H1 (cell line): ENCODE measurements at regions not wholly inside any gene's neighbourhood (a gene's known extent, or its start where the extent isn't known, plus 50 kb on each side); places are given as distances from the start of the nearest gene placed in this dataset.

Experiments
- CTCF ChIA-PET: fragments of 300-600 bp; sonication (Branson Sonifier 250); formaldehyde crosslinking; loops from one replicate; lab custom pipeline; 2021; ENCODE audit not compliant: partially characterized antibody; lab: Charles Lee
- POLR2A ChIA-PET: fragments of 300-600 bp; sonication (Branson Sonifier 250); formaldehyde crosslinking; loops from one replicate; lab custom pipeline; 2021; ENCODE audit warnings: inconsistent platforms; ENCODE audit not compliant: partially characterized antibody; lab: Charles Lee
- DNase-seq, 2 experiments: peaks; one replicate each; pipeline versions ENCODE4 v3.0.0 to v3.0.0-alpha.2; 2010 to 2022; ENCODE audit warnings: low spot score in 2 of 2, low read depth in 1 of 2, mixed read lengths in 1 of 2
- FAIRE-seq: peaks from 2 replicates; lab custom pipeline; 2011; peaks lifted over from hg19 to GRCh38; lab: Jason Lieb, UNC
- H2AFZ ChIP-seq: 2 replicates; pipeline ENCODE4 v1.8.1; 2012; ENCODE audit warnings: low read length, inconsistent platforms
- H2AK5ac ChIP-seq: 2 replicates; pipeline ENCODE4 v1.6.1; 2013; ENCODE audit warnings: low read depth, low read length
- H2BK120ac ChIP-seq: replicated peaks from 2 replicates; pipeline ENCODE3; 2013; ENCODE audit warnings: low read depth, low read length, inconsistent platforms
- H2BK12ac ChIP-seq: 2 replicates; pipeline ENCODE4 v1.6.1; 2013; ENCODE audit warnings: low read depth, low read length
- H2BK15ac ChIP-seq: 2 replicates; pipeline ENCODE4 v1.6.1; 2013; ENCODE audit warnings: low read length
- H2BK20ac ChIP-seq: 2 replicates; pipeline ENCODE4 v1.6.1; 2013; ENCODE audit warnings: low read length
- H2BK5ac ChIP-seq: 2 replicates; pipeline ENCODE4 v1.6.1; 2013; ENCODE audit warnings: low read depth, low read length
- H3K14ac ChIP-seq: 2 replicates; pipeline ENCODE4 v1.6.1; 2013; ENCODE audit warnings: inconsistent platforms; ENCODE audit not compliant: insufficient read length
- H3K18ac ChIP-seq: 2 replicates; pipeline ENCODE4 v1.6.1; 2013; ENCODE audit warnings: low read length; ENCODE audit errors: extremely low read depth
- H3K23ac ChIP-seq: 2 replicates; pipeline ENCODE4 v1.6.1; 2013; ENCODE audit warnings: inconsistent platforms; ENCODE audit not compliant: insufficient read length
- H3K23me2 ChIP-seq: 2 replicates; pipeline ENCODE4 v1.6.1; 2013; ENCODE audit warnings: low read depth, low read length
- H3K27ac ChIP-seq: 2 replicates; pipeline ENCODE4 v1.6.1; 2011; ENCODE audit warnings: low read depth, low read length, inconsistent platforms
- H3K27me3 ChIP-seq, 4 experiments: replicated peaks in 1 of 4; 1 replicate in 1 of 4; 2 replicates in 3 of 4; pipeline versions ENCODE4 v1.6.1 to v1.8.1; 2011 to 2013; ENCODE audit warnings: low read length in 3 of 4, mild to moderate bottlenecking in 3 of 4, inconsistent platforms in 2 of 4, mixed read lengths in 2 of 4, moderate library complexity in 1 of 4; ENCODE audit not compliant: control insufficient read depth in 3 of 4, insufficient read depth in 3 of 4; ENCODE audit errors: extremely low read depth in 1 of 4
- H3K36me3 ChIP-seq, 4 experiments: 2 replicates each; pipeline versions ENCODE4 v1.6.1 to v1.8.1; 2011 to 2013; ENCODE audit warnings: mild to moderate bottlenecking in 4 of 4, low read length in 3 of 4, moderate library complexity in 2 of 4, control low read depth in 1 of 4, inconsistent platforms in 1 of 4; ENCODE audit not compliant: insufficient read depth in 4 of 4, control insufficient read depth in 2 of 4
- H3K4ac ChIP-seq: replicated peaks from 2 replicates; pipeline ENCODE3; 2013; ENCODE audit warnings: low read length, low read depth, mixed read lengths, inconsistent platforms; ENCODE audit not compliant: insufficient read length
- H3K4me1 ChIP-seq, 4 experiments: replicated peaks in 1 of 4; 1 replicate in 1 of 4; 2 replicates in 3 of 4; pipeline versions ENCODE4 v1.6.1 to v1.8.1; 2011 to 2013; ENCODE audit warnings: low read length in 3 of 4, inconsistent platforms in 2 of 4, mixed read lengths in 1 of 4; ENCODE audit not compliant: insufficient read depth in 4 of 4, control insufficient read depth in 3 of 4
- H3K4me2 ChIP-seq, 2 experiments: 2 replicates each; pipeline versions ENCODE4 v1.6.1 to v1.8.1; 2011 to 2013; ENCODE audit warnings: low read depth in 2 of 2, low read length in 2 of 2, control low read depth in 1 of 2, inconsistent platforms in 1 of 2, mild to moderate bottlenecking in 1 of 2; ENCODE audit not compliant: insufficient read depth in 1 of 2
- H3K4me3 ChIP-seq, 4 experiments: fragments of 200-600, 300-600 bp in 1 of 4; sonication (generic), shearing (Covaris generic), sonication (Bioruptor Twin) in 1 of 4; 2 replicates each; pipeline versions ENCODE4 v1.5.1 to v1.8.1; 2011 to 2016; ENCODE audit warnings: low read length in 4 of 4, low read depth in 3 of 4, control low read depth in 2 of 4, inconsistent platforms in 2 of 4, mild to moderate bottlenecking in 2 of 4, mixed read lengths in 1 of 4, moderate library complexity in 1 of 4; ENCODE audit not compliant: insufficient read depth in 2 of 4; ENCODE audit errors: extremely low read depth in 1 of 4
- H3K56ac ChIP-seq: replicated peaks from 2 replicates; pipeline ENCODE3; 2013; ENCODE audit warnings: low read depth, mild to moderate bottlenecking, mixed read lengths, low read length, inconsistent platforms; ENCODE audit not compliant: insufficient read length
- H3K79me1 ChIP-seq: 2 replicates; pipeline ENCODE4 v1.6.1; 2013; ENCODE audit warnings: low read depth, low read length, control low read depth
- H3K79me2 ChIP-seq, 2 experiments: 2 replicates each; pipeline versions ENCODE4 v1.6.1 to v1.8.1; 2012 to 2013; ENCODE audit warnings: low read length in 2 of 2, mild to moderate bottlenecking in 2 of 2, inconsistent platforms in 1 of 2; ENCODE audit not compliant: insufficient read depth in 2 of 2, control insufficient read depth in 1 of 2
- H3K9ac ChIP-seq, 4 experiments: replicated peaks in 1 of 4; 1 replicate in 1 of 4; 2 replicates in 3 of 4; pipeline versions ENCODE4 v1.6.1 to v1.8.1; 2011 to 2013; ENCODE audit warnings: low read depth in 3 of 4, low read length in 3 of 4, control low read depth in 2 of 4, mild to moderate bottlenecking in 2 of 4, moderate library complexity in 2 of 4, inconsistent platforms in 1 of 4; ENCODE audit errors: extremely low read depth in 1 of 4
- H3K9me3 ChIP-seq, 2 experiments: 2 replicates each; pipeline versions ENCODE4 v1.6.1 to v1.8.1; 2012 to 2013; ENCODE audit warnings: mild to moderate bottlenecking in 2 of 2, moderate library complexity in 2 of 2, control low read depth in 1 of 2, inconsistent platforms in 1 of 2, low read depth in 1 of 2, low read length in 1 of 2, mixed read lengths in 1 of 2; ENCODE audit not compliant: insufficient read depth in 2 of 2
- H4K20me1 ChIP-seq, 2 experiments: replicated peaks in 1 of 2; 2 replicates each; pipeline versions ENCODE3 to v1.8.1; 2011 to 2013; ENCODE audit warnings: inconsistent platforms in 2 of 2, low read length in 2 of 2, mild to moderate bottlenecking in 1 of 2; ENCODE audit not compliant: insufficient read depth in 2 of 2, control insufficient read depth in 1 of 2
- H4K5ac ChIP-seq: 2 replicates; pipeline ENCODE4 v1.6.1; 2013; ENCODE audit warnings: low read length, low read depth, mixed read lengths, inconsistent platforms; ENCODE audit not compliant: insufficient read length
- H4K8ac ChIP-seq: 2 replicates; pipeline ENCODE4 v1.8.0; 2013; ENCODE audit warnings: mild to moderate bottlenecking, moderate library complexity, low read length, inconsistent platforms; ENCODE audit not compliant: insufficient read depth; ENCODE audit errors: extremely low read depth
- H4K91ac ChIP-seq: replicated peaks from 2 replicates; pipeline ENCODE3; 2013; ENCODE audit warnings: low read length, mixed read lengths, inconsistent platforms; ENCODE audit not compliant: insufficient read length
- HDAC2 ChIP-seq, 2 experiments: fragments of 300-600 bp in 1 of 2; sonication (generic) in 1 of 2; IDR thresholded peaks; 2 replicates each; pipeline ENCODE4 v1.6.1; 2011 to 2012; ENCODE audit warnings: low read depth in 2 of 2, low read length in 2 of 2, mild to moderate bottlenecking in 2 of 2, moderate library complexity in 2 of 2, borderline replicate concordance in 1 of 2, inconsistent platforms in 1 of 2
- RFX5 ChIP-seq: IDR thresholded peaks from 2 replicates; pipeline ENCODE4 v1.6.1; 2011; ENCODE audit warnings: low read depth, low read length, improper control_type of control experiment, borderline replicate concordance
- SP4 ChIP-seq: IDR thresholded peaks from 2 replicates; pipeline ENCODE4 v1.6.1; 2012; ENCODE audit warnings: low read length, inconsistent platforms
- SUZ12 ChIP-seq: fragments of 200-600 bp; sonication (generic); IDR thresholded peaks from 2 replicates; pipeline ENCODE4 v1.6.1; 2012; ENCODE audit warnings: mild to moderate bottlenecking, inconsistent platforms, low read length, moderate library complexity, mixed read lengths
- TBP ChIP-seq: IDR thresholded peaks from 2 replicates; pipeline ENCODE4 v1.6.1; 2011; ENCODE audit warnings: low read depth, low read length, improper control_type of control experiment
- TCF12 ChIP-seq: IDR thresholded peaks from 2 replicates; pipeline ENCODE4 v1.6.1; 2011; ENCODE audit warnings: low read depth, mild to moderate bottlenecking, low read length
- USF2 ChIP-seq: IDR thresholded peaks from 2 replicates; pipeline ENCODE4 v1.6.1; 2011; ENCODE audit warnings: low read length, improper control_type of control experiment
- WGBS, 2 experiments: shearing (Covaris generic) in 1 of 2; methylation state at CpG; one replicate each; pipeline versions ENCODE4 v1.1.6 to v1.1.7; 2013 to 2015; ENCODE audit warnings: low lambda C conversion rate in 2 of 2, mixed read lengths in 2 of 2, inconsistent platforms in 1 of 2, low coverage in 1 of 2, missing lambda C conversion rate in 1 of 2; ENCODE audit not compliant: insufficient replicate concordance in 2 of 2, insufficient coverage in 1 of 2, insufficient read length in 1 of 2; ENCODE audit errors: extremely low coverage in 1 of 2, missing lambda C conversion rate in 1 of 2; 5-methylcytosine and 5-hydroxymethylcytosine counted together

- H4K5ac ChIP-seq = no peak overlapping the region
- no peaks in the 10 kb centered on the region for H4K20me1 ChIP-seq
- H3K4me1 ChIP-seq = no peaks in the 10 kb centered on the region
- no peak overlapping the region for H3K4me3 ChIP-seq
- FAIRE-seq = no peak
- no peaks in the 10 kb centered on the region for H3K9me3 ChIP-seq
- no peak overlapping the region for H2BK120ac ChIP-seq
- H3K23me2 ChIP-seq = no peaks in the 10 kb centered on the region
- no peak overlapping the region for H4K91ac ChIP-seq
- H3K23ac ChIP-seq = no peak overlapping the region
- H2BK12ac ChIP-seq = no peak overlapping the region
- H3K9ac ChIP-seq = no peak overlapping the region
- H2AFZ ChIP-seq = no peak overlapping the region
- TF ChIP-seq SP4 (no peak), SUZ12 (no peak), TBP (no peak), TCF12 (no peak), RFX5 (no peak), USF2 (no peak), HDAC2 (IDR thresholded peaks at IDR 0.05; ENCODE audit: borderline replicate concordance in 1 of 2, low read depth in 2 of 2, low read length in 2 of 2) (no peak)
- no peak overlapping the region for H2BK5ac ChIP-seq
- no peaks in the 10 kb centered on the region for H3K36me3 ChIP-seq
- H4K8ac ChIP-seq = no peak overlapping the region
- H3K4me2 ChIP-seq = no peak overlapping the region
- H3K4ac ChIP-seq = no peak overlapping the region
- ChIA-PET CTCF (interaction anchor here (0.8 to 5.4 kb wide), 4 partner anchors 13 to 424 kb away, joined by 3 to 44 read pairs (median 12); no protein-coding TSS in a partner anchor), POLR2A (no interaction called here)
- no peak overlapping the region for H2BK15ac ChIP-seq
- H3K27me3 ChIP-seq = no peaks in the 10 kb centered on the region
- no peaks in the 10 kb centered on the region for H3K79me2 ChIP-seq
- no peak for DNase-seq
- H2BK20ac ChIP-seq = no peak overlapping the region
- H3K18ac ChIP-seq = no peak overlapping the region
- H3K14ac ChIP-seq = no peak overlapping the region
- no peak overlapping the region for H3K56ac ChIP-seq
- no peak overlapping the region for H3K27ac ChIP-seq
- 87% methylated on average over 1 of the region's 1 CpG; no CpG with 5 or more reads in 1 of the 2 experiments for WGBS, 2 experiments
- no peaks in the 10 kb centered on the region for H3K79me1 ChIP-seq
- H2AK5ac ChIP-seq = no peak overlapping the region
These were observed 53.3 kb upstream of the ZBTB7C start for GRCh38 chr18:48462510-48462909.
